ENCODE measurements at regions not wholly inside any gene's neighbourhood (a gene's known extent, or its start where the extent isn't known, plus 50 kb on each side); places are given as distances from the start of the nearest gene placed in this dataset.
"Not testable (repeated sequence)": the region's sequence is repeated elsewhere in the genome, so short reads cannot be mapped to it uniquely, and the experiment has no call there.

DNA sequence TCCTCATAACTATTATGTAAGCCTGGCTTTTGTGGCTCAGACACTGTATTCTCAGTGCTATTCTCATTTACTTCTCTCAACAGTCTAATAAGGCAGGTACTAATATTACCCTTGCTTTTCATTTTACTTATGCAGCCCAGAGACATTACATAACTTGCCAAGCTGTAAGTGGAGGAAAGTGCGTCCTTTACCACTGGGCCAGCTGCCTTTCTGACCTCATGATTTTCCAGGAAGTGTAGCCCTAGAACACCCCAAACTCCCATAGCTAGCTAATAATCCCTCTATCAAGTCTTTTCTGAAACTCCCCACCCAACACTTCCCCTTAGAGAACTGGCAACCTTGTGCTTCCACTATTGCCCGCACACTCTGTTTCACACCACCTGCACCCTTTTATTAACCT lies 192.9 kb upstream of the HMHB1 start:
- DNase-seq: no peak

- DNase-seq: no peak
These were observed 193.8 kb upstream of the HMHB1 start for GRCh38 chr5:143618141-143618540.

DNA sequence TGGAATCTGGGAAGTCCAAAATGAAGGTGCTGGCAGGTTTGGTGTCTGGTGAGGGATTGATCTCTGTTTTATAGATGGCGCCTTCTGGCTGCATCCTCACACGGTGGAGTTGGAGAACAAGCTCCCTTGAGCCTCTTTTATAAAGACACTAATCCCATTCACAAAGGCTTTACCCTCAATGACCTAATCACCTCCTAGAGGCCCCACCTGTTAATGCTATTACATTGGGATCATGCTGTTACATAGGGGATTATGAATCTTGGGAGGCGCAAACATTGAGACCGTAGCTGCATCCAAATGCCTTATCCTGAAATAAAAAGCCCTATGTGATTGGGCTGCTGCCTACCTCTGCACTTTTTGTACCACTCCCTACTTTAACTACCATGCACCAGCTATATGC lies 197.1 kb upstream of the HMHB1 start:
- DNase-seq: no peak

DNA sequence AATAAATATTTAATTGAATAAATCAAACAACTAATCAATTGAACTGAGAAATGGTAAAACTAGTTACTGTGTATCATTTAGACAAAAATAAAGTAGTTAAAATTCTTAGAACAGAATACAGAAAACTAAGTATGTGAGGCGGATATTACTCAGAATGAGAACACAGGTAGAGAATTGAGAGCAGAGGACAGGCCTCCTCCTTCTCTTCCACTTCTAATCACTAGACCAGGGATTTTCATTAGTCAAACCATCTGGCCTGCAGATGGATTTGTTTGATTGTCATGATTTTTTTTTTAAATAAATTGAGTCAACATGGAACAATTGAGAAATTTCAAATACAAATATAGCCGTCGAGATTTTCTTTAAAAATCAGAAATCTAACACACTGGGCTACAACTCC lies 198.6 kb upstream of the HMHB1 start:
- DNase-seq: no peak

GRCh38 chr5:143610946-143611345 lies 201.0 kb upstream of the HMHB1 start:
- DNase-seq: no peak

DNA sequence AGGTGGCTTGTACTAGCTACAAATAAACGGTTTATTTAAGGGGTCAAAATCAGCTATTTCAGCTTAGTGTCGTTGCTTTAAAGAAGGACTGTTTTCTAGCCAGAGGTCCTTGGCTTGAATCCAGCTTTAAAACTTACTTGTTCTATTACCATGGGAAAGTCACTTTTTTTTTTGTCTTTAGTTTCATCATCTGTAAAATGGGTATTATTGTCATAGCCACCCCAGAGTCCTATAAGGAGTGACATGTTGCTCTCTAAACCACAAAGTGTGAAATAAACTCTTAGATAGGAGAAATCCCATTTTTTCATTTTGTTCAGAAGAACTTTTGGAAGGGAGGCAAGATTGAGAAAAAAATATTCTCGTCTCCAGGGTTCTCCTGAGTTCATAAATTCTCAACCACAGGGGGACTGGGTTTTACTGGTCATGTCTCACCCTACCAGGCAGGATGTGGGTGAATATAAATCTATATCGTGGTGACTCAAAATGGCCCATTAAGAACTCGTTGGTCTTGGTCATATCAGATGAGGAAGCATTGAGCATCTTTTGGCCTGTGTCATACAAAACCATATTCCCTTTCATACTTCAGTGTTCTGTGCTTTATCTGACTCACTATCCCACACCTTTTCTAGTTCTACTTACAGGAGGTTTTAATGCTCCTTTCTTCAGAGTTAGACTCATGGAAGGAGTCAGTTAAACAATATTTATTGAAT lies 202.7 kb upstream of the NR3C1 start:
- DNase-seq: peak; percentile 64

DNA sequence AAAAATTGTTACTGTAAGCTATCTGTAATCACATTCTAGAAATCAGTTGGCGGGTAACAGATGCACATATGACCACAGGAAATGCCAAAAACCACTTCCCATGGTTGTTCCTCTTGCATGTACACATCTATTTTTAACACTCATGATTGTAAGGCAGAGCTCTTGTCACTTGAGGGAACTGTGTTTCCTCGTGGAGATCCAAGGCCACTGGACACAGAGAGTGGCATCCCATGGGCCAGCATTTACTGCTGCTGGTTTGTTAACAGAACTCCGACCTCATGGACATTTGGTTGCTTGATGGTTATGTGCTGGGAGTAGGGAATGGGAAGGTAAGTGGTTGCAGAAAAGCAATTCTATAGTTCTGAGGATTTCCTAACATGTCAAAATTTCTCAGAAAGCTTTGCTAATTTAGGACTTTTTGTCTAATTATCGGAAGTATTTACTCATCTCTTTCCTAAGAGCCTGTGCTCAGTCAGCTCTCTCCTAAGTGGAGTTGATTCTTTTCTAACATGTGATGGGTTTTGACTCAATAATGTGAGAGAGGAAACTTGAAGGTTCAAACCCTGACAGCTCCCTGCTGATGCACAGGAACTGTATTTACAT lies 202.0 kb upstream of the NR3C1 start:
- peak; percentile 79 for DNase-seq

DNA sequence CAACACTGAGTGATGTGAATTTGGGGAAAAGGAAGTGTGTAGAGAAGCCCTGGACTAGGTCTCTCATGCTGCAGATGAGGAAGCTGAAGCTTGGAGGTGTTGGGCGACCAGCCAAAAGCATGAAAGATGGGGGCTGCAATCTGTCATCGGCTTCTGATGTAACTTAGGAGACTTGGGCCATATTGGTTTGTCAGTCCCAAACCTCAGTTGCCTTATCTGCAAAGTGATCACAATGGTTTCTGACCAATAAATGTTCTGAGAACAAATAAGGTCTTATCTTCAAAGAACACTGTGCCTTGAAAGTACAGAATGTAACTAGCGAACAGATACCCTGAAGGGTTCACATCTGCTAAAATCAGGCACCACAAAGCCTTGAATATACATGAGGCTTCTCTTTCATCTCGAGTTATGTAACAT lies 198.4 kb upstream of the NR3C1 start:
- DNase-seq: peak; percentile 86

GRCh38 chr5:143601357-143601756 lies 197.9 kb upstream of the NR3C1 start:
- no peak for DNase-seq

GRCh38 chr5:143600396-143601075 lies 197.1 kb upstream of the NR3C1 start:
- peak; percentile 72 for DNase-seq

GRCh38 chr5:143599474-143599873 lies 196.0 kb upstream of the NR3C1 start:
- DNase-seq: no peak

DNA sequence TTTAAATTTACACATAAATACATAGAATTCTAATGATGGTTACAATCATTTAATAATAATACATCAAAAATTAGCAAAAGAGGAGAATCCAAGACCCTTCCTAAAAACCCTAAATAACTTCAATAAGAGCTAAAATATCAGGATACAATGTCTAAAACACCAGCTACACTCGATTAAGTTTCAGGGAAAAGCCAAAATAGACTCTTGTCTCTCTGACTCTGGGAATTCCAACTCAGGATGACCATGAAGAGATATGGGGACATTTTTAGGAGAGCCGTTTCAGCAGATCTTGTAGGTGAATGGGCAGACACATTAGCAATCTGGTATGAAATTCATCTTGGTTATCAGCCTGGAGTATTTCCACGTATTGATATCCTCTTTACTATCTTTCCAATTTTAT lies 193.3 kb upstream of the NR3C1 start:
- no peak for DNase-seq

- DNase-seq: no peak
These were observed 191.7 kb upstream of the NR3C1 start for GRCh38 chr5:143594902-143595818.

GRCh38 chr5:143593723-143594122 lies 190.2 kb upstream of the NR3C1 start:
- no peak for DNase-seq

DNA sequence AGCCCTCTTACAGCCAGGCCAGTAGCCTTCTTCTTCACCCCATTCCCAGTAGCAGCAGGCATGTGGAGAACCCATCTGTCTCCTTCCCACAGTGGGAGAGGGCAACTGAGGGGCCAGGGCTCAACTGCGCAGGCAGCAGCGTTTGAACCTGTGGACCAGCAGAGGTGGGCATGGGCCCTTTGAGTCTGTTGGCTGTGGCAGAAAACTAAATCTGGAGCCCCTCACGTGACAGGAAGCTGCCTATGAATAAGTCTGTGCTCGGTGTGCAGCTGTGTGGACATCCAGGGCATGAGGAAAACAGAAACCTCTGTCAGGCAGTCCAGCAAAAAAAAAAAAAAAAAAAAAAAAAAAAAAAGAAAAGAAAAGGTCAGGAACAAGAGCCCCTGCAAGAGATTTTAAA lies 189.2 kb upstream of the NR3C1 start:
- DNase-seq: no peak

- no peak for DNase-seq
These were observed 185.6 kb upstream of the NR3C1 start for GRCh38 chr5:143588933-143589662.

DNA sequence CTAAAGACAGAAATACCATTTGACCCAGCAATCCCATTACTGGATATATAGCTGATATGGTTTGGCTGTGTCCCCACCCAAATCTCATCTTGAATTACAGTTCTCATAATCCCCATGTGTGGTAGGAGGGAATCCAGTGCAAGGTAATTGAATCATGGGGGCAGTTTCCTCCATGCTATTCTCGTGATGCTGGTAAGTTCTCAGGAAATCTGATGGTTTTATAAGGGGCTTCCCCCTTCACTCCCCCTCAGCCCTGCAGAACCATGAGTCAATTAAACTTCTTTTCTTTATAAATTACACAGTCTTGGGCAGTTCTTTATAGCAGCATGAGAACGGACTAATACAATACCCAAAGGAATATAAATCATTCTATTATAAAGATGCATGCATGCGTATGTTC lies 184.6 kb upstream of the NR3C1 start:
- not testable (repeated sequence) for DNase-seq

DNA sequence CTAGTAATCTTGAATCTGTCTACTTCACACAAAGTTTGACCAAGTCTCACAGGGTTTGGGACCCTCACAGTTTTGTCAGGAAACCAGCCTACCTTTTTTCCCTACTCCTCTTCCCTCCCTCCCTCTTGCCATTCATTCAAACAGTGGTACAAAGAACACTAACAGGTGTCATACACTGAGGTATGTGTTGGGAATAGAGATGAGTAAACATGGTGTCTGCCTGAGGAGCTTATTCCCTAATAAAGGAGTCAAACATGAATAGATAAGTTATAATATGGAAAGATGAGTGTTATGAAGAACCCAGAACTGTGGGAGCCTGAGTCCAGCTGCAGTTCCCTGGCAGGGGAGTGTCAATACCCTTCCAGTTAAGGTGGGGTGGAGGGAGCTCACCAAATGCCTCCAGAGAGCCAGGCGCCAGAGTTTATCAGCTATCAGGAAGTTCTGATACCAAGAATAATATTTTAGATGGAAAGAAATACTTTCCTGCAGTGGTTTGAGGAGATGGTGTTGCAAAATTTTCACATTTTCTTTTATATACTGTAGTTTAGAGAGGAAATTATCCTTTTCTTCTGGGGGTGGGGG lies 183.4 kb upstream of the NR3C1 start:
- DNase-seq: no peak

GRCh38 chr5:143585970-143586369 lies 182.5 kb upstream of the NR3C1 start:
- no peak for DNase-seq

GRCh38 chr5:143583409-143583808 lies 179.9 kb upstream of the NR3C1 start:
- DNase-seq: peak; percentile 33

DNA sequence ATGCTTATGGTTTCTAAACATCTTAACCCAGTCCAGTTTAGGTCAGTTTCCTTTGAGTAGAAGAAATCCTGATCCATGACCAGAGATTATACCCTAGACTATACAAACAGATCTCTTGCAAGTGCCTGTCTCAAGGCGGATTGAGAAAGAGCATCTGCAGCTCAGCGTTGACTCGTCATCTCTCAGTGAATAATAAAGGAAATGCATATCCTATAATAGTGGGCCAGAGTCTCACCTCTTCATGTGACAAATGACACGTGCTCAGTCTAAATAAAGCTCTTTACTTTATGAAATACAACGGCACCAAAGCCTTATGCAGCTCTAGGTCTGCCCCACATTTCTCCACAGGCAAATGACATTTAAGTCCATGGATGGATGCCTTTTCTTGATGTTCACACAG lies 179.4 kb upstream of the NR3C1 start:
- peak; percentile 20 for DNase-seq

GRCh38 chr5:143582176-143582575 lies 178.7 kb upstream of the NR3C1 start:
- no peak for DNase-seq

Data from hematopoietic multipotent progenitor cell treated with erythropoietin and hydrocortisone succinate and interleukin-3 and kit ligand, for 6 days (in vitro differentiated cells).